ENCODE measurements at regions not wholly inside any gene's neighbourhood (a gene's known extent, or its start where the extent isn't known, plus 50 kb on each side); places are given as distances from the start of the nearest gene placed in this dataset.

DNA sequence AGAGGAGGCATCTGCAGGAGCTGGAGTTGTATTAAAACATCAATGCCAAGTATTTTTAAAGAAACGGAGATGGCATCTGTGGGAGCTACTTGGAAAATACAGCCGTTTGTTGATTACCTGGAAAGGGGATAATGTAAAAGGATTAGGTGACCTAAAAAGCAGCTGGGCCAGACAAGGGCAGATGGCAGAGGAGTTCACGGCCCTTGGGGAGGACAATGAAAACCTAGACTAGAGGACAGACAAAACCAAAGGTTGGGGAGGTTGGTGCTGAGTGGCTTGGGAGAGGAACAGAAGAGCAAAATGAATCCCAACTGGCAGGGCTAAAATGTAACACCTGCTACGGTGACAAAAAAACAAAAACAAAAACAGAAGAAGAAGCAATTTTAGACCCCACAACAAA lies 260.5 kb upstream of the JARID2 start:
- no peak for TF ChIP-seq GATA2 (IDR thresholded peaks at IDR 0.05; ENCODE audit: low read depth, low read length)
- TF ChIP-seq GATA3 (IDR thresholded peaks at IDR 0.05; ENCODE audit: low read depth, low read length): no peak
